SIG-M5 treated with dmso at 0.1 percent for 504 hours (cell line): ENCODE measurements at regions not wholly inside any gene's neighbourhood (a gene's known extent, or its start where the extent isn't known, plus 50 kb on each side); places are given as distances from the start of the nearest gene placed in this dataset.
"Not testable (repeated sequence)": the region's sequence is repeated elsewhere in the genome, so short reads cannot be mapped to it uniquely, and the experiment has no call there.

Experiments used
- DNase-seq: peaks from one replicate; lab custom pipeline; 2025; ENCODE audit not compliant: unreplicated experiment; lab: John Stamatoyannopoulos, UW

DNA sequence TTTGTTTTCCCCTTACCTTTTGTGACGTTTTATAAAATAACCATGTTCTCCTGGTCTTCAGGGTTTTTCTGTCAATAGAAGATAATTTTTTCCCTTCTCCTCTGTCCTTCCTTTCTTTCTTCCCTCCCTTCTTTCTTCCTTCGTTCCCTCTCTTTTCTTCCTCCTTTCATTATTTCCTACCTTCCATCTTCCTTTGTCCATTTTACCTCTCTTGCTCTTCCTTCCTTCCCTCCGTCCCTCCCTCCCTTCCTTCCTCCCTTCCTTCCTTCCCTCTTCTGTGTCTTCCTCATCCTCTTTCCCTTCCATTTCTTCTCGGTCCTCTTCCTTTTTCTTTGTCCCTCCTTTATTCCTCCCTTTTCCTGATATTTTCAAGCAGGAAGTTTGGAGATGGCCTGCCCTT lies 128.2 kb downstream of the TEX36 start:
- DNase-seq = no peak

DNA sequence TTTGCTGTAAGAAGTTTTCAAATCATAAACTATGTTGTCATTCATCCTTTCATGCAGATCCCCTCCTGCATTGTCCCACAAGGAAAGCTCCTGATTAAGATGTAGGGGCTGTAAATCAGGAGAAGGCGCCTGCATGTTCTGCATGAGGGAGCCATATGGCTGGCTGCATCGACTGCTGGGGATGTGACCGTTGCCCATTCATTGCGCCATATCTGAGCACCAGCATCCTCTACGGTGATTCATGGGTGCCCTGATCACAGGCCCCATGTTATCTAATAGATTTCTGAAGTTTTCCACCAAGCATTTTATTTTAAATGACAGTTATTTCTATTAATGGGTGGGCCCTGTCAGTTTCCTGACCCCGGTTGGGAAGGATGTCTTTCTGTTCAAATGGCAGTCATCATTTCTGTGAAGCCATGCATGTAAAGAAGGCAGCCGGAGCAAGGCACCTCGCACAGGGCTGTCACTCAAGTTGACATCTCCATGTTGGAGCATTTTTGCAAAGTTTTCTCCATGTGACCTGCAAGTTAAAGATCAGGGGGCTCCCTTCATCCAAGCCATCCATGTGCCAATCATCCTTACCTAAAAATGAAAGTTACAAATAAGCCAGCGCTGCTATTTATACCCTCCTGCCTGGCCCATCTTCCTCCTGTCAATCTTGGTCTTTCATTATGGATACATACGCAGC lies 128.8 kb downstream of the TEX36 start:
- no peak for DNase-seq

- DNase-seq = no peak
Measured at GRCh38 chr10:125553091-125553490, 129.9 kb downstream of the TEX36 start.

DNA sequence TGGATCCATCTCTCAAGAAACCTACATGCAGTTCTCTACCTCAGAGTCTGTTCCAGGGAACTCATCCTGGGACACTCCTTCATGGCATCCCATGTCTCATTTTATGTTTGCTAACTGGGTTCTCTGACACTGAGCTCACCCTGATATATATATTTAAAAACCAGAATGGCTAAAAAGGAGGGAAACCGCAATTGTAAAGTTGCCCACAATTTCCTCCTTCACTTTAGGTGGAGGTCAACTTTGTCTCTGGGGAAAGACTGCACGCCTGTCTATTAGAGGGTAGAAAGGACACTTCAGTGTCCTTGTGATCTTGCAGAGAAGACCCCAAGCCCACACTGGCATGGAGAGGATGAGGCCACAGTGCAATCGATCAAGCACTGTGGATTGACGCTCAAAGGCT lies 131.7 kb downstream of the TEX36 start:
- peak; percentile 7 for DNase-seq

GRCh38 chr10:125550362-125550761 lies 132.6 kb downstream of the TEX36 start:
- DNase-seq = no peak

DNA sequence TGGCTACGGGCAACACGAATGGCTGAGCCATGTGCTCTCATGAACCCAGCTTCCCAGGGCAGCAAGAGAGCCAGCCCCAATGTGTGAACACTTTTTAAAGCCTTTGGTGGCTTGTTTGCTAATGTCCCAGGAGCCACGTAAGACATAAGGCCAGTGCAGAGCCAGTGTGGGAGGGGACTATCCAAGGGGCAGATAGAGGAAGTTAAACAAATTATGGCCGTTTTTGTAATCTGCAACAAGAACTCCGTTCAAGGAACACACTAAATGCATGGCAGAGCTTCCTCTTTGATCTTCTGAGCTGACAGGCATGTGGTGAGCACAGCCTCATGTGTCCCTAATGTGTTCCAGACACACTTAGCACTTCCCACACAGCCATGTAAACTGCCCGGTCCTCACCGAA lies 133.3 kb downstream of the TEX36 start:
- DNase-seq = peak; percentile 9

GRCh38 chr10:125548878-125549277 lies 134.1 kb downstream of the TEX36 start:
- DNase-seq = no peak

DNA sequence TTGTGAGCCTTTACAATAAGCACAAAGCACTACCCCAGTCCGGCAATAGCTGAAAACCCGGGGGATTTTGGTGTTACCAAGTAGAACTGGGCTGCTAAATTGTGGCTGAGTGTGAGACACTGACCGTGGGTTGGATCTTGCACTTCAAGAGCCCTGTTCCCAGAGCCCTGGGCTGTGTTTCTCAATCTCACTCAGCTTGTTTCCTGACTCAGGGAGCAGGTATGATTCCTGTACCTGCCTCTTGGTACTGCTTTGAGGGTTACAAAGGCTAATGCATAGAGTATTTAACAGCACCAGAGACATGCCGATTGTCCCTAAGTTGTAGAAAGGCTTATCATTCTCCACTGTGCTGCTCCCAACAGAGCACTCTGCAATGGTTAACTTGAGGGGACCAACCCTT lies 134.6 kb downstream of the TEX36 start:
- DNase-seq = no peak

DNA sequence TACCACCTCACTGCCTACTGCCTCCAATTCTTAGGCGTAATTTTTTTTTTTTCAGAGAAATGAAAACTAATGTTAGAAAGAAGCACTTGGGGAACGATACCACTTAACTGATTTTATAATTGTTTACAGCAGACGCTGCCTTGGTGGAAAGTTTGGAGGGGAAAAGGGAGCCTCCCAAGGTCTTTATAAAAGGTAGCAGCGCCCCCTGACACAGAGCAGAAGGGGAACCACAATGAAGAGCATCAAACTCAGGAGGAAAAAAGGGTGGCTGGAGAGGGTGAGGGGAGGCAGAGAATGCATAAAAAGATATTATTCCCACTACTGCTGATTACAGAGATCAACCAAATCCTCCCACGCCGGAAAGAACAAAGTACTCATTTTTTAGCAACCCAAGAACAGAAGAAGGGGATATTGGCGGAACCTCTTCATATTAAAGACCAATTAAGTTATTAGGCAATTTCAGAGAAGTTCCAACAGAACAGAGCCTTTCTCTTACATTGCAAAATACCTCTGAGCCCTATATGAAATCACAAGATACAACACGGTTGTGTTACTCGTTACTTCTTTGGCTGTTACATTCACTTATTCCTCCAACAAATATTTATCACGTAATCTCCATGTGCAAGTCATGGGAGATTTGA lies 135.8 kb downstream of the TEX36 start:
- DNase-seq = no peak

- no peak for DNase-seq
Measured at GRCh38 chr10:125543796-125544195, 139.2 kb downstream of the TEX36 start.

DNA sequence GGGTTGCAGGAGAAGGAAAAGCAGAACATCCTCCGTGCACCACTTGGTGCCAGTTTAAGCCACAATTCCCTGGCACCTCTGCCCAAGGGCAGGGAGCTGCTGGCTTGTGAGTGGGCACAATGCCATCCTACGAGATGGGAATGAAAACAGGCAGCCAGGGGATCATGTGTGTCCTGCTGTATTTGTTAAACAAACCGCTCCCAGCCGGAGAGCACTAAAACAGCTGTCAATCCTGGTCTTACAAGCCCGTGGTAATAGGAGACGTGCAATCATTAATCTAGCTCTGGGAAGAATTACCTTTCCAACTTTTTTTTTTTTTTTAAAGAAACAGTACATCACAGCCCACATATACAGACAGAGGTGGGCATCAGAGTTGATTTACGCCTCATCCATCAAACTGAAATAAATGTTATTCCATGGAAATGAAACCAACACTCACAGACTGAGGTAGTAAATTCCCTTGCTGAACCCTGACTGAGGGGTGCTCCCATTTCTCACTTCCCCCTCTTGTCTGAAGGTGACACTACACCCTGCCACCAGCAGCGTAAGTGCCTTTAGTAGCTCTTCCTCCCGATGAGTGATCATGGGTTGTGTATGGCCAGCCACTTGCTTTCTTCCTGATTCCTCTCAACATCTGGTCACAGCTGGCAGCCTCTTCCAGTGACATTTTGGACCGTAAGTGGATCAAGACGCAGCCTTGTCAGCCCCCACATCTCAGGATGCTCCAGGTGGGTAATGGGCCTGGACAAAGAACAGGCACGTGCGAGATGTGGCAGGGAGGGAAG lies 143.8 kb downstream of the TEX36 start:
- no peak for DNase-seq

GRCh38 chr10:125536236-125536635 lies 146.7 kb downstream of the TEX36 start:
- DNase-seq = no peak

GRCh38 chr10:125535559-125535958 lies 147.4 kb downstream of the TEX36 start:
- DNase-seq = no peak

DNA sequence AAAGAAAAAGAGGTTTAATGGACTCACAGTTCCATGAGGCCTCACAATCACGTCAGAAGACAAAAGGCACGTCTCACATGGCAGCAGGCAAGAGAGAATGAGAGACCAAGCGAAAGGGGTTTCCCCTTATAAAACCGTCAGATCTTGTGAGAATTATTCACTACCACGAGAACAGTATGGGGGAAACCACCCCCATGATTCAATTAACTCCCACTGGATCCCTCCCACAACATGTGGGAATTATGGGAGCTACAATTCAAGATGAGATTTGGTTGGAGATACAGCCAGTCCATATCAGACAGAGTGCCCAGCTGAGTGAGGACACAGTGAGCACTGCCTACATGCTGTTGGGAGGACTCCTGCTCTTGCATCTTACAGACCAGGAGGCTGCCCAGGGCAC lies 148.4 kb downstream of the TEX36 start:
- DNase-seq = no peak

DNA sequence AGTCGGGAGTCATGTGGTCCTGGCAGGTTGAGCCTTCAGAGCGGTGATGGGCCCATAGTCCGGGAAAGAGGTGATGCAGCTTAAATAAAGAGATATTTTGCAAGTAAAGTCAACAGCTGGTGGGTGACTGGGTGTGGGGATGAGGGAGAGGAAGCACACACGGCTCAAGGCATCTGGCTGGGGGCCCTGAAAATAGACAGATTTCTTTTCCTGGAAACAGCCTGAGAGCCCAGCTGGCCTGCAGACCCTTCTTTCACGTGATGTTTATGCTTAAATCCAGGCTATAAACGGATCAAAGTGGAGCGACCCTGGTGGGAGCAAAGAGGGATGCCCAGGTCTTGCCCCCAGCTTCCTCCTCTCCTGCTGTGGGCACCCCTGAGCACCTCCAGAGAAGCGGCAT lies 149.1 kb downstream of the TEX36 start:
- no peak for DNase-seq

DNA sequence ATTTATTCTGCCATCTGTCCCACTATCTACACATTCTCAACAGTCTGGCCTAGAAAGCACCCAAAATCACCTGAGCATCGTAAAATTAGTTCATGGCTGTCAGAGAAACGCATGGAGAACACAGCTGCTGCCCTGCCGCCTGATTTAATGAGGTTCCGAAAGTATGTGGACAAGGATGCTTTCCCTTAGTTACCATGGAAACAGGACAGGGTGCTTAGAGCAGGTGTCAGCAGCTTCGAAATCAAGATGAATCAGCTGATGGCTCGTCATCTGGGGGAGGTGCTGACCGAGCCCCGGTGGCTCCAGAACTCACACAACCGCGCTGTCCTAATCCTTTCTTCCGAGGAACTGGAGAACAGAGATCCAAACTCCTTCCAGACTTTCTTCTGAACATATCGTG lies 151.5 kb downstream of the TEX36 start:
- DNase-seq = no peak

DNA sequence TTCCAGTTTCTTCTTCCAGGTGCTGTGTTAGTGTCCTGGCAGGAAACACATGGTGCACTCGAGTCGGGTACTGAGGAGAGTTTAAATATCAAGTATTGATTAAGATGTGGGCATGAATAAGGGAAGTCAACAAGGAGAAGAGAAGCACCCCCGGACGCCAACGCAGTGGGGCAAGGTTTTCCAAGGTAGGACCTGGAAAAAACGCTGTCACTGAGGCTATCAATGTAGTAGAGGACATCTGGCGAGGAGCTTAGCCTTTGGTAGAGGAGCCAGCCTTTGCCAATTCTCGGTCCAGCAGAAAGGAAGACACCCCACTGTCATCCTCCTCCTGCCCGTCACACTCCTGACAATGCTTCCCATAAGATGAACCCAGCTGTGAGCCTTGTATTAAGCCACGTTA lies 159.6 kb downstream of the TEX36 start:
- no peak for DNase-seq

GRCh38 chr10:125521721-125522680 lies 161.0 kb downstream of the TEX36 start:
- no peak for DNase-seq

DNA sequence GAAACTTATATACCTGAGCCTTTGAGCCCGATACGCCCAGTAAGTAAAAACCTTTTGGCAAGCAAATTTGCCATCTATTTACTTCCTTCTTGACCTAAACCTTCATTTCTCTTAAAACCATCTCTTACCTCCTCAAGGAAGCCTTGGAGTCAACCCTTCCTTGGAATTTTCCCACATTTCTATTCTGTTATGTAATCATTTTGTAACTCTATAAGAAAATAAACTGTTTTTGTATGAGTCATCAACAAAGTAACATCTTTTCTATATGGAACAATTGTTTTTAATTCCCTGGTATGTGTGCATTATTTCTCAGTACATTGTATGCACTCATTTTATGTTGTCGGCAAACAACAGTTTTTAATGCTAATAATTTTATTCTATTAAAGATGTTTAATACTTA lies 162.0 kb downstream of the TEX36 start:
- DNase-seq = no peak

DNA sequence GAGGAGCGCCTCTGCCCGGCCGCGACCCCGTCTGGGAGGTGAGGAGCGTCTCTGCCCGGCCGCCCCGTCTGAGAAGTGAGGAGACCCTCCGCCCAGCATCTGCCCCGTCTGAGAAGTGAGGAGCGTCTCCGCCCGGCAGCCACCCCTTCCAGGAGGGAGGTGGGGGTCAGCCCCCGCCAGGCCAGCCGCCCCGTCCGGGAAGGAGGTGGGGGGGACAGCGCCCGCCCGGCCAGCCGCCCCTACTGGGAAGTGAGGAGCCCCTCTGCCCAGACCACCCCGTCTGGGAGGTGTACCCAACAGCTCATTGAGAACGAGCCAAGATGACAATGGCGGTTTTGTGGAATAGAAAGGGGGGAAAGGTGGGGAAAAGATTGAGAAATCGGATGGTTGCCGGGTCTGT lies 164.6 kb downstream of the TEX36 start:
- not testable (repeated sequence) for DNase-seq

GRCh38 chr10:125515571-125515970 lies 167.4 kb downstream of the TEX36 start:
- DNase-seq = no peak
